ENCODE measurements at regions not wholly inside any gene's neighbourhood (a gene's known extent, or its start where the extent isn't known, plus 50 kb on each side); places are given as distances from the start of the nearest gene placed in this dataset.

- no peak overlapping the region for H3K4me3 ChIP-seq (ENCODE audit: low read depth, low read length)
Measured at GRCh38 chr12:115072712-115073111, 388.7 kb upstream of the TBX3 start.

GRCh38 chr12:115070313-115070712, 386.3 kb upstream of the TBX3 start:
- H3K4me3 ChIP-seq (ENCODE audit: low read depth, low read length) = no peak overlapping the region

- H3K4me3 ChIP-seq (ENCODE audit: low read depth, low read length) = no peak overlapping the region
Measured at GRCh38 chr12:115064296-115064695, 380.3 kb upstream of the TBX3 start.

GRCh38 chr12:115062741-115063140, 378.8 kb upstream of the TBX3 start:
- H3K4me3 ChIP-seq (ENCODE audit: low read depth, low read length) = no peak overlapping the region

GRCh38 chr12:115060477-115061168, 376.6 kb upstream of the TBX3 start:
- no peak overlapping the region for H3K4me3 ChIP-seq (ENCODE audit: low read depth, low read length)

- no peak overlapping the region for H3K4me3 ChIP-seq (ENCODE audit: low read depth, low read length)
Measured at GRCh38 chr12:115057445-115057844, 373.5 kb upstream of the TBX3 start.

GRCh38 chr12:115051378-115051777, 367.4 kb upstream of the TBX3 start:
- no peak overlapping the region for H3K4me3 ChIP-seq (ENCODE audit: low read depth, low read length)

- no peak overlapping the region for H3K4me3 ChIP-seq (ENCODE audit: low read depth, low read length)
Measured at GRCh38 chr12:115049614-115050013, 365.6 kb upstream of the TBX3 start.

GRCh38 chr12:115046805-115047204, 362.8 kb upstream of the TBX3 start:
- no peak overlapping the region for H3K4me3 ChIP-seq (ENCODE audit: low read depth, low read length)

- no peak overlapping the region for H3K4me3 ChIP-seq (ENCODE audit: low read depth, low read length)
Measured at GRCh38 chr12:115044073-115044472, 360.1 kb upstream of the TBX3 start.

GRCh38 chr12:115043079-115043478, 359.1 kb upstream of the TBX3 start:
- no peak overlapping the region for H3K4me3 ChIP-seq (ENCODE audit: low read depth, low read length)

GRCh38 chr12:115042341-115042740, 358.4 kb upstream of the TBX3 start:
- H3K4me3 ChIP-seq (ENCODE audit: low read depth, low read length) = no peak overlapping the region

GRCh38 chr12:115037830-115038229, 353.9 kb upstream of the TBX3 start:
- H3K4me3 ChIP-seq (ENCODE audit: low read depth, low read length) = no peak overlapping the region

GRCh38 chr12:115035535-115036107, 351.6 kb upstream of the TBX3 start:
- no peak overlapping the region for H3K4me3 ChIP-seq (ENCODE audit: low read depth, low read length)

- no peak overlapping the region for H3K4me3 ChIP-seq (ENCODE audit: low read depth, low read length)
Measured at GRCh38 chr12:115032521-115032920, 348.5 kb upstream of the TBX3 start.

GRCh38 chr12:115030017-115030416, 346.0 kb upstream of the TBX3 start:
- H3K4me3 ChIP-seq (ENCODE audit: low read depth, low read length) = no peak overlapping the region

GRCh38 chr12:115024531-115024930, 340.6 kb upstream of the TBX3 start:
- H3K4me3 ChIP-seq (ENCODE audit: low read depth, low read length) = no peak overlapping the region

GRCh38 chr12:115023279-115024265, 339.6 kb upstream of the TBX3 start:
- no peak overlapping the region for H3K4me3 ChIP-seq (ENCODE audit: low read depth, low read length)

GRCh38 chr12:115020091-115020490, 336.1 kb upstream of the TBX3 start:
- no peak overlapping the region for H3K4me3 ChIP-seq (ENCODE audit: low read depth, low read length)

- H3K4me3 ChIP-seq (ENCODE audit: low read depth, low read length) = no peak overlapping the region
Measured at GRCh38 chr12:115017346-115017745, 333.4 kb upstream of the TBX3 start.

- no peak overlapping the region for H3K4me3 ChIP-seq (ENCODE audit: low read depth, low read length)
Measured at GRCh38 chr12:115013236-115013981, 329.4 kb upstream of the TBX3 start.
